Loucy (cell line): ENCODE measurements at regions not wholly inside any gene's neighbourhood (a gene's known extent, or its start where the extent isn't known, plus 50 kb on each side); places are given as distances from the start of the nearest gene placed in this dataset.

Source experiments
- H2AFZ ChIP-seq: fragments of 200-600 bp; sonication (generic); 2 replicates; pipeline ENCODE4 v1.6.0; 2016; ENCODE audit warnings: antibody characterized with exemption, mild to moderate bottlenecking, low read length, moderate library complexity
- H3F3A ChIP-seq: fragments of 200-600 bp; 2 replicates; pipeline ENCODE4 v1.6.0; 2016; ENCODE audit warnings: antibody characterized with exemption, low read depth, mild to moderate bottlenecking
- H3K27me3 ChIP-seq: fragments of 200-600 bp; sonication (generic); 2 replicates; pipeline ENCODE4 v1.6.1; 2014; ENCODE audit warnings: low read length, mild to moderate bottlenecking; ENCODE audit not compliant: insufficient read depth, poor library complexity, severe bottlenecking
- H3K36me3 ChIP-seq: fragments of 200-600 bp; sonication (generic); 2 replicates; pipeline ENCODE4 v1.6.1; 2016; ENCODE audit warnings: low read length; ENCODE audit not compliant: insufficient read depth
- H3K4me1 ChIP-seq: fragments of 200-600 bp; sonication (generic); 2 replicates; pipeline ENCODE4 v1.5.1; 2014; ENCODE audit warnings: low read length, mild to moderate bottlenecking; ENCODE audit not compliant: insufficient read depth, poor library complexity, severe bottlenecking
- H3K4me2 ChIP-seq: fragments of 200-600 bp; sonication (generic); 2 replicates; pipeline ENCODE4 v1.6.0; 2014; ENCODE audit warnings: antibody characterized with exemption, low read length, low read depth, mild to moderate bottlenecking; ENCODE audit not compliant: poor library complexity, severe bottlenecking
- H3K4me3 ChIP-seq: fragments of 200-600 bp; sonication (generic); 2 replicates; pipeline ENCODE4 v1.5.1; 2014; ENCODE audit warnings: low read length, mild to moderate bottlenecking, mixed read lengths; ENCODE audit not compliant: poor library complexity, severe bottlenecking
- H3K79me2 ChIP-seq: fragments of 200-600 bp; sonication (generic); 2 replicates; pipeline ENCODE4 v1.6.1; 2014; ENCODE audit warnings: low read length; ENCODE audit not compliant: insufficient read depth
- H3K9ac ChIP-seq: fragments of 200-600 bp; sonication (generic); 2 replicates; pipeline ENCODE4 v1.6.0; 2014; ENCODE audit warnings: mild to moderate bottlenecking, low read depth, low read length, moderate library complexity; ENCODE audit not compliant: poor library complexity, severe bottlenecking
- H3K9me2 ChIP-seq: fragments of 200-600 bp; sonication (generic); replicated peaks from 2 replicates; pipeline ENCODE4 v1.6.1; 2016; ENCODE audit warnings: low read depth, low read length, mixed read lengths
- H3K9me3 ChIP-seq: fragments of 200-600 bp; sonication (generic); 2 replicates; pipeline ENCODE4 v1.6.1; 2014; ENCODE audit warnings: mild to moderate bottlenecking, antibody characterized with exemption, low read length, low read depth; ENCODE audit not compliant: insufficient read depth
- H4K20me1 ChIP-seq: fragments of 200-600 bp; sonication (generic); 2 replicates; pipeline ENCODE4 v1.6.0; 2014; ENCODE audit warnings: antibody characterized with exemption, low read length, mild to moderate bottlenecking; ENCODE audit not compliant: insufficient read depth, poor library complexity, severe bottlenecking
- CTCF ChIP-seq: fragments of 200-600 bp; sonication (generic); conservative IDR thresholded peaks from 2 replicates; pipeline ENCODE4 v1.5.1; 2014; ENCODE audit warnings: mild to moderate bottlenecking, antibody characterized with exemption, low read length
- EZH2phosphoT487 ChIP-seq: fragments of 200-600 bp; IDR thresholded peaks from 2 replicates; pipeline ENCODE4 v1.6.1; 2018; ENCODE audit warnings: antibody characterized with exemption, mild to moderate bottlenecking, moderate library complexity, borderline replicate concordance

GRCh38 chr2:128930101-128930500 lies 611.4 kb upstream of the HS6ST1 start:
- Histone ChIP-seq H3K36me3 (no peaks in the 10 kb centered on the region), H3K4me2 (no peak overlapping the region), H3K27me3 (no peaks in the 10 kb centered on the region), H4K20me1 (no peaks in the 10 kb centered on the region), H3K9me2 (no peaks in the 10 kb centered on the region), H2AFZ (no peak overlapping the region), H3K79me2 (no peaks in the 10 kb centered on the region), H3F3A (no peaks in the 10 kb centered on the region), H3K9me3 (peaks cover 4% of the 10 kb centered on the region; the same call in 1 of the 2 replicates), H3K4me1 (no peaks in the 10 kb centered on the region), H3K4me3 (no peak overlapping the region), H3K9ac (no peak overlapping the region)
- TF ChIP-seq CTCF (no peak), EZH2phosphoT487 (no peak)

- Histone ChIP-seq H3K9me2 (no peaks in the 10 kb centered on the region), H3K4me1 (no peaks in the 10 kb centered on the region), H3K27me3 (no peaks in the 10 kb centered on the region), H4K20me1 (no peaks in the 10 kb centered on the region), H3K9ac (no peak overlapping the region), H3K36me3 (no peaks in the 10 kb centered on the region), H3F3A (no peaks in the 10 kb centered on the region), H3K9me3 (no peaks in the 10 kb centered on the region), H3K4me2 (no peak overlapping the region), H3K4me3 (no peak overlapping the region), H2AFZ (no peak overlapping the region), H3K79me2 (no peaks in the 10 kb centered on the region)
- TF ChIP-seq CTCF (no peak), EZH2phosphoT487 (no peak)
These were observed 621.7 kb upstream of the HS6ST1 start for GRCh38 chr2:128940378-128940777.

GRCh38 chr2:128941751-128942150 lies 623.1 kb upstream of the HS6ST1 start:
- Histone ChIP-seq H3F3A (no peaks in the 10 kb centered on the region), H3K27me3 (no peaks in the 10 kb centered on the region), H3K79me2 (no peaks in the 10 kb centered on the region), H2AFZ (no peak overlapping the region), H3K9me3 (no peaks in the 10 kb centered on the region), H3K9ac (no peak overlapping the region), H3K36me3 (no peaks in the 10 kb centered on the region), H3K4me1 (no peaks in the 10 kb centered on the region), H3K4me3 (no peak overlapping the region), H3K9me2 (no peaks in the 10 kb centered on the region), H3K4me2 (no peak overlapping the region), H4K20me1 (no peaks in the 10 kb centered on the region)
- TF ChIP-seq EZH2phosphoT487 (no peak), CTCF (no peak)
